HFFc6 (cell line): ENCODE measurements at regions not wholly inside any gene's neighbourhood (a gene's known extent, or its start where the extent isn't known, plus 50 kb on each side); places are given as distances from the start of the nearest gene placed in this dataset.

Experiments used
- DNase-seq: peaks from one replicate; pipeline ENCODE4 v3.0.0-alpha.2; 2018
- H3K27ac Mint-ChIP-seq: 2 replicates; pipeline ENCODE4 v1.8.0; 2020; ENCODE audit warnings: mild to moderate bottlenecking, mixed read lengths
- H3K27me3 Mint-ChIP-seq: 2 replicates; pipeline ENCODE4 v1.8.0; 2021; ENCODE audit warnings: mild to moderate bottlenecking, moderate library complexity, mixed read lengths; ENCODE audit not compliant: insufficient read depth
- H3K36me3 Mint-ChIP-seq: 2 replicates; pipeline ENCODE4 v1.8.0; 2021; ENCODE audit warnings: low read depth, mixed read lengths
- H3K4me1 Mint-ChIP-seq: 2 replicates; pipeline ENCODE4 v1.8.0; 2020; ENCODE audit warnings: low read depth, mixed read lengths
- H3K4me3 Mint-ChIP-seq: 2 replicates; pipeline ENCODE4 v1.8.0; 2020; ENCODE audit warnings: mild to moderate bottlenecking, moderate library complexity, mixed read lengths
- H3K9me3 Mint-ChIP-seq: 2 replicates; pipeline ENCODE4 v1.8.0; 2020; ENCODE audit warnings: mild to moderate bottlenecking, mixed read lengths
- TF ChIP-seq, protein P1 (sequence below): fragments of 200-600 bp; sonication (generic); IDR thresholded peaks from 2 replicates; pipeline ENCODE4 v1.5.0; 2021; ENCODE audit warnings: antibody characterized with exemption, mild to moderate bottlenecking

DNA sequence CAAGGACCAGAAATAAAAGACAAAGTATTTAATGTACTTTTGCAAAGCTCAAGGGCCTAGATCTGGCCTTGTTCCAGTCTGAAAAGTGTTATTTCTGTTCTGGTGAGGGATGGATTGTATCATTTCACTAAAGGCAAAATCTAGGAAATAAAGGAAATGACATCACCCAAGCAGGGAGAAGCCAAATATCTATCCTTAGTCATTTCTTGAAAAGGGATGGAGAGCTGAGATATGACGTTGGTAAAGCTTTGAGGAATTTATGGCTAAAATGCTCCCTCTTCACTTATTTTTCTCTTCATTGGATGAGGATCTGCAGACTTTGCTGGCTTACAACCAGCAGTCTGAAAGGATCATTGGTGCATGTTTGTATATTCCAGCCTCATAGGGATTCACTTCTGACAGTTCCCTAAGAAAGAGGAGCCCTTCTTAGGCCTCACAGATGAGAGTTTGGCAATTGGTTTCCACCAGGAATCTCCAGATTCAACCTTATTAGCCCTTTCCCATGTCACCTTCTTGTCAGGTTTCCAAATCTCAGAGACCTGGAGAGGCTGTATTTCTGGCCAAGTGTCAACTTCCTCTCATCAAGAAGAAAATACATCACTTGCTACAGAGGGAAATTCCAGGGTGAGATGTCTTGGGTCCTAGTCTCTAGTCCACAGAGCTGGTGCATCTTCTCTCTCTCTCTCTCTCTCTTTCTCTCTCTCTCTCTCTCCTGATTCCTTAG, 93.7 kb upstream of the BOC start:
- no peaks in the 10 kb centered on the region for H3K36me3 Mint-ChIP-seq
- peak overlapping the region; percentile 31; the same call in 1 of the 2 replicates for H3K27ac Mint-ChIP-seq
- H3K4me3 Mint-ChIP-seq, result no peak overlapping the region
- peak; percentile 56 for DNase-seq
- no peaks in the 10 kb centered on the region for H3K9me3 Mint-ChIP-seq
- peaks cover 14% of the 10 kb centered on the region for H3K4me1 Mint-ChIP-seq
- TF ChIP-seq, protein P1, sequence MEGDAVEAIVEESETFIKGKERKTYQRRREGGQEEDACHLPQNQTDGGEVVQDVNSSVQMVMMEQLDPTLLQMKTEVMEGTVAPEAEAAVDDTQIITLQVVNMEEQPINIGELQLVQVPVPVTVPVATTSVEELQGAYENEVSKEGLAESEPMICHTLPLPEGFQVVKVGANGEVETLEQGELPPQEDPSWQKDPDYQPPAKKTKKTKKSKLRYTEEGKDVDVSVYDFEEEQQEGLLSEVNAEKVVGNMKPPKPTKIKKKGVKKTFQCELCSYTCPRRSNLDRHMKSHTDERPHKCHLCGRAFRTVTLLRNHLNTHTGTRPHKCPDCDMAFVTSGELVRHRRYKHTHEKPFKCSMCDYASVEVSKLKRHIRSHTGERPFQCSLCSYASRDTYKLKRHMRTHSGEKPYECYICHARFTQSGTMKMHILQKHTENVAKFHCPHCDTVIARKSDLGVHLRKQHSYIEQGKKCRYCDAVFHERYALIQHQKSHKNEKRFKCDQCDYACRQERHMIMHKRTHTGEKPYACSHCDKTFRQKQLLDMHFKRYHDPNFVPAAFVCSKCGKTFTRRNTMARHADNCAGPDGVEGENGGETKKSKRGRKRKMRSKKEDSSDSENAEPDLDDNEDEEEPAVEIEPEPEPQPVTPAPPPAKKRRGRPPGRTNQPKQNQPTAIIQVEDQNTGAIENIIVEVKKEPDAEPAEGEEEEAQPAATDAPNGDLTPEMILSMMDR, result no peak
- peaks cover 12% of the 10 kb centered on the region for H3K27me3 Mint-ChIP-seq

DNA sequence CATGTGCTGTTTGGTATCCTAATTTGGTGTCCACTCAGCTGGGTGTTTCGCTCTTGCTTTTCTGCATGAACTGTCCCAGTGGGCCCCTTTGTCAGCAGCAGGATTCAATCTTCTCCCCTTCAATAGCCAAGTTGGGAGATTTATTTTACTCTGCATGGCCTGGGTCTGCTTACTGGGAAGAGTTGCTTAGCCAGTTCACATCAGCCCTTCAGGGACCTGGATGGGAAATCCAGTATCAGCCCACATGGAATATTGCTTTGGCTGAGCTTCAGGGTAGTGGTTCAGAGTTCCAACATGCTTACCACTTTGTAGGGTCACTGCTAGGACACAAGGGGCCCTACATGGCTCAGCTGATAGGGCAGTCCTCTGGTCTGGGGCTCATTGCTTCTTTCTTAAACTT, 93.0 kb upstream of the BOC start:
- H3K36me3 Mint-ChIP-seq, result no peaks in the 10 kb centered on the region
- H3K27ac Mint-ChIP-seq, result no peak overlapping the region
- DNase-seq, result no peak
- TF ChIP-seq, protein P1, result no peak
- no peaks in the 10 kb centered on the region for H3K9me3 Mint-ChIP-seq
- no peak overlapping the region for H3K4me3 Mint-ChIP-seq
- peaks cover 12% of the 10 kb centered on the region; the same call in 1 of the 2 replicates for H3K27me3 Mint-ChIP-seq
- H3K4me1 Mint-ChIP-seq, result peaks cover 14% of the 10 kb centered on the region

DNA sequence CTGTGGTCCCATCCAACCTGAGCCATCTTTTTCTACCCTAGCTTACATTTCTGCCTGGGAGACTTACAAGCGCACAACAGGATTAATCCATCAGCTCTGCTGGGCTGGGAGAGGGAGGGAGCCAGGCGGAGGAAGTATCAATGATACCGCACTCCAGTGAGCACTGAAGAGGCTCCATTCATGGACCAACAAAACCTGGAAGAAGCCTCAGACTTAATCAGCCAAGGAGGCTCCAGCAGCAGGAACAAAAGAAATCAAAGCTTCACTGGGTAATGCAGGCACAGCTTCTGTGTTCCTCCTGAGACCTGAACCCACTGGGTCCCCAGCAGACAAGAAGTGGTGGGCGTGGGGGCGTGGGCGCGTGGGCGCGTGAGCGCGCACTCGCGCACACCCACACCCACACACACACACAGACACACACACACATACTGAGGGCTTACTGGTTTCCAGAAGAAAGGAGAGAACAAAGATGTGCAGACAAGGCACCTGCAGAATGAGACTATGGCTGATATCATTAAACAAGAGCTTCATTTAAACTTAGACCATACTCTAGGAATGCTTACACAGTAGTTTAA, 87.0 kb upstream of the BOC start:
- Mint-ChIP-seq H3K4me1 (peaks cover 9% of the 10 kb centered on the region), H3K4me3 (no peak overlapping the region), H3K27ac (no peak overlapping the region), H3K27me3 (peaks cover 8% of the 10 kb centered on the region), H3K9me3 (no peaks in the 10 kb centered on the region), H3K36me3 (no peaks in the 10 kb centered on the region)
- TF ChIP-seq, protein P1, result no peak
- DNase-seq, result no peak

DNA sequence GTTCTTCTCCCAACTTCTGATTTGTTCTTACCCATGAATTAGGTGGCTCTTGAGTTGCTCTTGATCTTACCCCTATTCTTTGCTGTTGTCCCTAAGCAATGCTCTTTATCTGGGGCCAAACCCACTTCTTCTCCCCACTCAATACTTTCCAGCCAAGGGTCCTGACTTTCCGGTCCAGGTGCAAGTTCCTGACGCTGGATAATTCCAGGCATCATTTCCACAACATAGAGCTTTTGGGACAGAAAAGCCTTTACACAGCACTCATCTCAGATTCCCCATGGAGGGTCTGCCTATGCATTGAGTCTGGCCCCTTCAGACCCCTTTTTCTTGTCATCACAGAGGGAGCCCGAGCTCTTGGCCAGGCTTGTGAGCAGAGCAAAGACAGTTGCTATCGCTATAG, 85.4 kb upstream of the BOC start:
- Mint-ChIP-seq H3K4me3 (no peak overlapping the region), H3K36me3 (no peaks in the 10 kb centered on the region), H3K4me1 (peaks cover 9% of the 10 kb centered on the region), H3K27me3 (peaks cover 9% of the 10 kb centered on the region), H3K9me3 (no peaks in the 10 kb centered on the region), H3K27ac (no peak overlapping the region)
- no peak for DNase-seq
- TF ChIP-seq, protein P1, result no peak

DNA sequence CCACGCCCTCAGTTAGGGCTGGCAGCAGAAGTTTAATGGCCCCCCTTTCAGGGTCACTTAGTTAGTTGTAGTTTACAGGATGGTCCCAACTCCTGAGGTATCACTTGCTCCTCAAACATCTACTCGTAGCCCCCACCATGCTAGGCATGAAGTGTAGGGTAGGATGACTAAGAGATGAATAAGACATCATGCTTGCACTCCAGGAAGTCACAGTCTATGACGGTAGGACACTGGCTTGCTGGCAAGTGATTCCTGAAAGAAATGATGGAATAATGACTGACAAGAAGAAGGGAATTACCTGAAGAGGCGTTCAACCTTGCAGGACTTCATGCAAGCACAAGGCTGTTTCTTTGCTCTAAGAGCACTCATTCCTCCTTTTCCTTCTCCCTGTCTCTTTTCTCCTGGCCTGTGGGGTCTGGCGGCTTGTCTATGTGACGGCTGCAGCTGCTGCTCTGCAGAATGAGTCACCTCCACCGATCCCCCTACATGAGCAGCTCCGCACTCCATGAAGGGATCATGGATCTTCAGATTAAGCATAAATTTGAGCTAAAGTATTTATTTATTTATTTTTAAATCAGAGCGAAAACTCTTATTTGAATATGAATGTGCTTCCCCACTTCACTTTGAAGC, 82.9 kb upstream of the BOC start:
- DNase-seq, result no peak
- Mint-ChIP-seq H3K4me1 (peaks cover 27% of the 10 kb centered on the region), H3K27ac (no peak overlapping the region), H3K4me3 (no peak overlapping the region), H3K27me3 (peaks cover 9% of the 10 kb centered on the region), H3K9me3 (no peaks in the 10 kb centered on the region), H3K36me3 (no peaks in the 10 kb centered on the region)
- TF ChIP-seq, protein P1, result no peak
